ENCODE measurements at regions not wholly inside any gene's neighbourhood (a gene's known extent, or its start where the extent isn't known, plus 50 kb on each side); places are given as distances from the start of the nearest gene placed in this dataset.

GRCh38 chr15:91717811-91718210 is 135.7 kb upstream of the SLCO3A1 start (continued):
- TF ChIP-seq CTCF (conservative IDR thresholded peaks at IDR 0.05; ENCODE audit: low read depth in 2 of 2) (no peak), JUNB (IDR thresholded peaks at IDR 0.05; ENCODE audit: unreplicated experiment) (no peak), STAT1 (IDR thresholded peaks at IDR 0.05; ENCODE audit: unreplicated experiment) (no peak), POLR2AphosphoS5 (IDR thresholded peaks at IDR 0.05; ENCODE audit: low read depth) (no peak)

GRCh38 chr15:91723959-91724358 is 129.5 kb upstream of the SLCO3A1 start:
- no peak overlapping the region for H3K27ac ChIP-seq (ENCODE audit: low read depth)
- no peak overlapping the region for H3K4me3 ChIP-seq
- H3K9me3 Mint-ChIP-seq = no peaks in the 10 kb centered on the region
- no peaks in the 10 kb centered on the region for H3K36me3 Mint-ChIP-seq (ENCODE audit: low read depth)
- H3F3A ChIP-seq (replicated peaks; ENCODE audit: low read depth) = no peaks in the 10 kb centered on the region
- H3K27ac Mint-ChIP-seq = no peak overlapping the region
- no peaks in the 10 kb centered on the region for H4K20me1 ChIP-seq (replicated peaks; ENCODE audit: insufficient read depth)
- H2AFZ ChIP-seq = no peak overlapping the region
- H3K27me3 ChIP-seq (ENCODE audit: insufficient read depth) = no peaks in the 10 kb centered on the region
- ATAC-seq (no peak), DNase-seq (ENCODE audit: low spot score) (no peak)
- H3K4me1 Mint-ChIP-seq = no peaks in the 10 kb centered on the region
- peaks cover 2% of the 10 kb centered on the region for H3K27me3 Mint-ChIP-seq (ENCODE audit: insufficient read depth, low read depth, poor library complexity)
- no peaks in the 10 kb centered on the region for H3K79me2 ChIP-seq (replicated peaks; ENCODE audit: insufficient read depth)
- peaks cover 23% of the 10 kb centered on the region for H3K9me2 ChIP-seq (ENCODE audit: insufficient read depth)
- H3K4me2 ChIP-seq = no peak overlapping the region
- no peak overlapping the region for H3K4me3 Mint-ChIP-seq
- no peaks in the 10 kb centered on the region for H3K36me3 ChIP-seq (ENCODE audit: insufficient read depth)
- H3K4me1 ChIP-seq (ENCODE audit: insufficient read depth) = no peaks in the 10 kb centered on the region
- TF ChIP-seq CREB1 (CRISPR knock-in tag; IDR thresholded peaks at IDR 0.05; ENCODE audit: low read depth) (no peak), ZNF331 (CRISPR knock-in tag; IDR thresholded peaks at IDR 0.05; ENCODE audit: low read depth) (no peak), NANOG (IDR thresholded peaks at IDR 0.05; ENCODE audit: borderline replicate concordance) (no peak), EZH2phosphoT487 (IDR thresholded peaks at IDR 0.05; ENCODE audit: unreplicated experiment) (no peak), JUNB (IDR thresholded peaks at IDR 0.05; ENCODE audit: unreplicated experiment) (no peak), CTCF (conservative IDR thresholded peaks at IDR 0.05; ENCODE audit: low read depth in 2 of 2) (no peak), ZNF114 (CRISPR knock-in tag; IDR thresholded peaks at IDR 0.05) (no peak), STAT1 (IDR thresholded peaks at IDR 0.05; ENCODE audit: unreplicated experiment) (no peak), EZH2 (IDR thresholded peaks at IDR 0.05; ENCODE audit: low read depth, unreplicated experiment) (no peak), POLR2AphosphoS5 (IDR thresholded peaks at IDR 0.05; ENCODE audit: low read depth) (no peak)
- TF ChIP-seq, protein P1, sequence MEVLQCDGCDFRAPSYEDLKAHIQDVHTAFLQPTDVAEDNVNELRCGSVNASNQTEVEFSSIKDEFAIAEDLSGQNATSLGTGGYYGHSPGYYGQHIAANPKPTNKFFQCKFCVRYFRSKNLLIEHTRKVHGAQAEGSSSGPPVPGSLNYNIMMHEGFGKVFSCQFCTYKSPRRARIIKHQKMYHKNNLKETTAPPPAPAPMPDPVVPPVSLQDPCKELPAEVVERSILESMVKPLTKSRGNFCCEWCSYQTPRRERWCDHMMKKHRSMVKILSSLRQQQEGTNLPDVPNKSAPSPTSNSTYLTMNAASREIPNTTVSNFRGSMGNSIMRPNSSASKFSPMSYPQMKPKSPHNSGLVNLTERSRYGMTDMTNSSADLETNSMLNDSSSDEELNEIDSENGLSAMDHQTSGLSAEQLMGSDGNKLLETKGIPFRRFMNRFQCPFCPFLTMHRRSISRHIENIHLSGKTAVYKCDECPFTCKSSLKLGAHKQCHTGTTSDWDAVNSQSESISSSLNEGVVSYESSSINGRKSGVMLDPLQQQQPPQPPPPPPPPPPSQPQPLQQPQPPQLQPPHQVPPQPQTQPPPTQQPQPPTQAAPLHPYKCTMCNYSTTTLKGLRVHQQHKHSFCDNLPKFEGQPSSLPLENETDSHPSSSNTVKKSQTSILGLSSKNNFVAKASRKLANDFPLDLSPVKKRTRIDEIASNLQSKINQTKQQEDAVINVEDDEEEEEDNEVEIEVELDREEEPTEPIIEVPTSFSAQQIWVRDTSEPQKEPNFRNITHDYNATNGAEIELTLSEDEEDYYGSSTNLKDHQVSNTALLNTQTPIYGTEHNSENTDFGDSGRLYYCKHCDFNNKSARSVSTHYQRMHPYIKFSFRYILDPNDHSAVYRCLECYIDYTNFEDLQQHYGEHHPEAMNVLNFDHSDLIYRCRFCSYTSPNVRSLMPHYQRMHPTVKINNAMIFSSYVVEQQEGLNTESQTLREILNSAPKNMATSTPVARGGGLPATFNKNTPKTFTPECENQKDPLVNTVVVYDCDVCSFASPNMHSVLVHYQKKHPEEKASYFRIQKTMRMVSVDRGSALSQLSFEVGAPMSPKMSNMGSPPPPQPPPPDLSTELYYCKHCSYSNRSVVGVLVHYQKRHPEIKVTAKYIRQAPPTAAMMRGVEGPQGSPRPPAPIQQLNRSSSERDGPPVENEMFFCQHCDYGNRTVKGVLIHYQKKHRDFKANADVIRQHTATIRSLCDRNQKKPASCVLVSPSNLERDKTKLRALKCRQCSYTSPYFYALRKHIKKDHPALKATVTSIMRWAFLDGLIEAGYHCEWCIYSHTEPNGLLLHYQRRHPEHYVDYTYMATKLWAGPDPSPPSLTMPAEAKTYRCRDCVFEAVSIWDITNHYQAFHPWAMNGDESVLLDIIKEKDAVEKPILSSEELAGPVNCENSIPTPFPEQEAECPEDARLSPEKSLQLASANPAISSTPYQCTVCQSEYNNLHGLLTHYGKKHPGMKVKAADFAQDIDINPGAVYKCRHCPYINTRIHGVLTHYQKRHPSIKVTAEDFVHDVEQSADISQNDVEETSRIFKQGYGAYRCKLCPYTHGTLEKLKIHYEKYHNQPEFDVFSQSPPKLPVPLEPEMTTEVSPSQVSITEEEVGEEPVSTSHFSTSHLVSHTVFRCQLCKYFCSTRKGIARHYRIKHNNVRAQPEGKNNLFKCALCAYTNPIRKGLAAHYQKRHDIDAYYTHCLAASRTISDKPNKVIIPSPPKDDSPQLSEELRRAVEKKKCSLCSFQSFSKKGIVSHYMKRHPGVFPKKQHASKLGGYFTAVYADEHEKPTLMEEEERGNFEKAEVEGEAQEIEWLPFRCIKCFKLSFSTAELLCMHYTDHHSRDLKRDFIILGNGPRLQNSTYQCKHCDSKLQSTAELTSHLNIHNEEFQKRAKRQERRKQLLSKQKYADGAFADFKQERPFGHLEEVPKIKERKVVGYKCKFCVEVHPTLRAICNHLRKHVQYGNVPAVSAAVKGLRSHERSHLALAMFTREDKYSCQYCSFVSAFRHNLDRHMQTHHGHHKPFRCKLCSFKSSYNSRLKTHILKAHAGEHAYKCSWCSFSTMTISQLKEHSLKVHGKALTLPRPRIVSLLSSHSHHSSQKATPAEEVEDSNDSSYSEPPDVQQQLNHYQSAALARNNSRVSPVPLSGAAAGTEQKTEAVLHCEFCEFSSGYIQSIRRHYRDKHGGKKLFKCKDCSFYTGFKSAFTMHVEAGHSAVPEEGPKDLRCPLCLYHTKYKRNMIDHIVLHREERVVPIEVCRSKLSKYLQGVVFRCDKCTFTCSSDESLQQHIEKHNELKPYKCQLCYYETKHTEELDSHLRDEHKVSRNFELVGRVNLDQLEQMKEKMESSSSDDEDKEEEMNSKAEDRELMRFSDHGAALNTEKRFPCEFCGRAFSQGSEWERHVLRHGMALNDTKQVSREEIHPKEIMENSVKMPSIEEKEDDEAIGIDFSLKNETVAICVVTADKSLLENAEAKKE (CRISPR knock-in tag; IDR thresholded peaks at IDR 0.05) = no peak
- TF ChIP-seq, protein P2, sequence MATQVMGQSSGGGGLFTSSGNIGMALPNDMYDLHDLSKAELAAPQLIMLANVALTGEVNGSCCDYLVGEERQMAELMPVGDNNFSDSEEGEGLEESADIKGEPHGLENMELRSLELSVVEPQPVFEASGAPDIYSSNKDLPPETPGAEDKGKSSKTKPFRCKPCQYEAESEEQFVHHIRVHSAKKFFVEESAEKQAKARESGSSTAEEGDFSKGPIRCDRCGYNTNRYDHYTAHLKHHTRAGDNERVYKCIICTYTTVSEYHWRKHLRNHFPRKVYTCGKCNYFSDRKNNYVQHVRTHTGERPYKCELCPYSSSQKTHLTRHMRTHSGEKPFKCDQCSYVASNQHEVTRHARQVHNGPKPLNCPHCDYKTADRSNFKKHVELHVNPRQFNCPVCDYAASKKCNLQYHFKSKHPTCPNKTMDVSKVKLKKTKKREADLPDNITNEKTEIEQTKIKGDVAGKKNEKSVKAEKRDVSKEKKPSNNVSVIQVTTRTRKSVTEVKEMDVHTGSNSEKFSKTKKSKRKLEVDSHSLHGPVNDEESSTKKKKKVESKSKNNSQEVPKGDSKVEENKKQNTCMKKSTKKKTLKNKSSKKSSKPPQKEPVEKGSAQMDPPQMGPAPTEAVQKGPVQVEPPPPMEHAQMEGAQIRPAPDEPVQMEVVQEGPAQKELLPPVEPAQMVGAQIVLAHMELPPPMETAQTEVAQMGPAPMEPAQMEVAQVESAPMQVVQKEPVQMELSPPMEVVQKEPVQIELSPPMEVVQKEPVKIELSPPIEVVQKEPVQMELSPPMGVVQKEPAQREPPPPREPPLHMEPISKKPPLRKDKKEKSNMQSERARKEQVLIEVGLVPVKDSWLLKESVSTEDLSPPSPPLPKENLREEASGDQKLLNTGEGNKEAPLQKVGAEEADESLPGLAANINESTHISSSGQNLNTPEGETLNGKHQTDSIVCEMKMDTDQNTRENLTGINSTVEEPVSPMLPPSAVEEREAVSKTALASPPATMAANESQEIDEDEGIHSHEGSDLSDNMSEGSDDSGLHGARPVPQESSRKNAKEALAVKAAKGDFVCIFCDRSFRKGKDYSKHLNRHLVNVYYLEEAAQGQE (IDR thresholded peaks at IDR 0.05; ENCODE audit: unreplicated experiment) = no peak
